Activated CD8-positive, alpha-beta T cell treated with anti-CD3 and anti-CD28 coated beads for 36 hours (primary cell): ENCODE measurements at regions not wholly inside any gene's neighbourhood (a gene's known extent, or its start where the extent isn't known, plus 50 kb on each side); places are given as distances from the start of the nearest gene placed in this dataset.

Experiments used
- ATAC-seq: fragments of 200-7000 bp; cut with Tn5 transposase; one replicate; pipeline ENCODE4 v1.10.0; 2021; ENCODE audit warnings: mild to moderate bottlenecking, moderate library complexity
- CTCF ChIA-PET: fragments of 350-600 bp; sonication (Branson Sonifier 250); formaldehyde crosslinking; loops from one replicate; lab custom pipeline; 2021; ENCODE audit warnings: antibody characterized with exemption; lab: Charles Lee
- POLR2A ChIA-PET: fragments of 350-600 bp; sonication (Branson Sonifier 250); formaldehyde crosslinking; loops from one replicate; lab custom pipeline; 2021; ENCODE audit warnings: antibody characterized with exemption; lab: Charles Lee
- DNase-seq: peaks from one replicate; pipeline ENCODE4 v3.0.0-alpha.2; 2020
- H3K27ac Mint-ChIP-seq: one replicate; pipeline ENCODE4 v1.8.0; 2021; ENCODE audit warnings: mild to moderate bottlenecking, mixed read lengths
- H3K27me3 Mint-ChIP-seq: one replicate; pipeline ENCODE4 v1.8.0; 2021; ENCODE audit warnings: mixed read lengths
- H3K36me3 Mint-ChIP-seq: one replicate; pipeline ENCODE4 v1.8.0; 2021; ENCODE audit warnings: low read depth, mixed read lengths
- H3K4me1 Mint-ChIP-seq: one replicate; pipeline ENCODE4 v1.8.0; 2021; ENCODE audit warnings: low read depth, mixed read lengths
- H3K4me3 Mint-ChIP-seq: one replicate; pipeline ENCODE4 v1.8.0; 2021; ENCODE audit warnings: mild to moderate bottlenecking, moderate library complexity, mixed read lengths
- H3K9me3 Mint-ChIP-seq: one replicate; pipeline ENCODE4 v1.8.0; 2021; ENCODE audit warnings: mixed read lengths
- CTCF ChIP-seq: fragments of 200-600 bp; IDR thresholded peaks from one replicate; pipeline ENCODE4 v1.8.0; 2022; ENCODE audit warnings: antibody characterized with exemption, mild to moderate bottlenecking
- intact Hi-C: fragments of 100-400 bp; cut with micrococcal nuclease; formaldehyde crosslinking; loops from one replicate; pipeline ENCODE4 v1.10.0; 2022

- H3K36me3 Mint-ChIP-seq: no peaks in the 10 kb centered on the region
- ATAC-seq (no peak), DNase-seq (no peak)
- POLR2A ChIA-PET: no interaction called here
- TF ChIP-seq CTCF: no peak
- H3K4me1 Mint-ChIP-seq: peaks cover 11% of the 10 kb centered on the region
- no peak overlapping the region for H3K27ac Mint-ChIP-seq
- intact Hi-C loops: no loop called here
- H3K9me3 Mint-ChIP-seq: no peaks in the 10 kb centered on the region
- CTCF ChIA-PET: no interaction called here
- H3K27me3 Mint-ChIP-seq: no peaks in the 10 kb centered on the region
- H3K4me3 Mint-ChIP-seq: no peak overlapping the region
Measured at GRCh38 chr7:112554591-112554990, 73.8 kb downstream of the LSMEM1 start.

- Mint-ChIP-seq H3K4me3 (no peak overlapping the region), H3K9me3 (no peaks in the 10 kb centered on the region), H3K4me1 (peaks cover 11% of the 10 kb centered on the region), H3K36me3 (no peaks in the 10 kb centered on the region), H3K27ac (no peak overlapping the region), H3K27me3 (no peaks in the 10 kb centered on the region)
- TF ChIP-seq CTCF: no peak
- ATAC-seq (peak; percentile 94), DNase-seq (peak; percentile 18)
- ChIA-PET POLR2A (no interaction called here), CTCF (interaction anchor here (0.9 kb wide), 1 partner anchor 343 kb away, joined by 4 read pairs; no protein-coding TSS in a partner anchor)
- intact Hi-C loops: no loop called here
Measured at GRCh38 chr7:112556633-112557032, 75.8 kb downstream of the LSMEM1 start.

- H3K4me3 Mint-ChIP-seq: no peak overlapping the region
- TF ChIP-seq CTCF: no peak
- peaks cover 3% of the 10 kb centered on the region for H3K27me3 Mint-ChIP-seq
- ChIA-PET POLR2A (no interaction called here), CTCF (interaction anchor here (1.3 kb wide), 1 partner anchor 17 kb away, joined by 4 read pairs; no protein-coding TSS in a partner anchor)
- H3K36me3 Mint-ChIP-seq: no peaks in the 10 kb centered on the region
- H3K27ac Mint-ChIP-seq: no peak overlapping the region
- no peaks in the 10 kb centered on the region for H3K9me3 Mint-ChIP-seq
- no peaks in the 10 kb centered on the region for H3K4me1 Mint-ChIP-seq
- no peak for ATAC-seq
- DNase-seq: no peak
- intact Hi-C loops: no loop called here
Measured at GRCh38 chr7:112566442-112567324, 85.9 kb downstream of the LSMEM1 start.

GRCh38 chr7:112567388-112567787 is 86.6 kb downstream of the LSMEM1 start:
- Mint-ChIP-seq H3K27ac (no peak overlapping the region), H3K36me3 (no peaks in the 10 kb centered on the region), H3K4me3 (no peak overlapping the region), H3K9me3 (no peaks in the 10 kb centered on the region), H3K4me1 (peaks cover 3% of the 10 kb centered on the region), H3K27me3 (peaks cover 3% of the 10 kb centered on the region)
- ChIA-PET POLR2A (no interaction called here), CTCF (interaction anchor here (1.3 kb wide), 1 partner anchor 17 kb away, joined by 4 read pairs; no protein-coding TSS in a partner anchor)
- TF ChIP-seq CTCF: no peak
- ATAC-seq (no peak), DNase-seq (no peak)
- intact Hi-C loops: no loop called here
